ENCODE measurements at regions not wholly inside any gene's neighbourhood (a gene's known extent, or its start where the extent isn't known, plus 50 kb on each side); places are given as distances from the start of the nearest gene placed in this dataset.
A peak's percentile ranks its signal among the peaks of the same experiment; 100 is the strongest.
"Not testable (repeated sequence)": the region's sequence is repeated elsewhere in the genome, so short reads cannot be mapped to it uniquely, and the experiment has no call there.

- H3K79me2 ChIP-seq (ENCODE audit: control insufficient read depth, insufficient read depth, low read length, unreplicated experiment); H2AFZ ChIP-seq (ENCODE audit: low read length, unreplicated experiment); H3K27me3 ChIP-seq (ENCODE audit: insufficient read depth, low read length); H3K4me1 ChIP-seq (ENCODE audit: control insufficient read depth, insufficient read depth, low read length, unreplicated experiment); H3K36me3 ChIP-seq (ENCODE audit: insufficient read depth, low read length); H3K27ac ChIP-seq (ENCODE audit: low read depth, low read length); H3K4me3 ChIP-seq (ENCODE audit: low read depth, low read length): not testable (repeated sequence)
Observed at GRCh38 chr15:30802001-30802400, 101.7 kb upstream of the FAN1 start.

GRCh38 chr15:30803703-30804102 lies 100.0 kb upstream of the FAN1 start:
- not testable (repeated sequence) for H3K27me3 ChIP-seq (ENCODE audit: insufficient read depth, low read length); H3K4me1 ChIP-seq (ENCODE audit: control insufficient read depth, insufficient read depth, low read length, unreplicated experiment); H3K36me3 ChIP-seq (ENCODE audit: insufficient read depth, low read length); H3K4me3 ChIP-seq (ENCODE audit: low read depth, low read length); H3K27ac ChIP-seq (ENCODE audit: low read depth, low read length); H2AFZ ChIP-seq (ENCODE audit: low read length, unreplicated experiment); H3K79me2 ChIP-seq (ENCODE audit: control insufficient read depth, insufficient read depth, low read length, unreplicated experiment)

GRCh38 chr15:30816430-30816829 lies 87.3 kb upstream of the FAN1 start:
- Histone ChIP-seq H3K27ac (ENCODE audit: low read depth, low read length) (no peak overlapping the region), H3K4me1 (ENCODE audit: control insufficient read depth, insufficient read depth, low read length, unreplicated experiment) (no peaks in the 10 kb centered on the region)

GRCh38 chr15:30823068-30823813 lies 80.5 kb upstream of the FAN1 start:
- peak overlapping the region; percentile 57; the same call in 1 of the 2 replicates for H3K27ac ChIP-seq (ENCODE audit: low read depth, low read length)
- peaks cover 11% of the 10 kb centered on the region; the same call in 1 of the 2 replicates for H3K27me3 ChIP-seq (ENCODE audit: insufficient read depth, low read length)
- H3K4me3 ChIP-seq (ENCODE audit: low read depth, low read length): peak overlapping the region; percentile 83
- not testable (repeated sequence) for H3K79me2 ChIP-seq (ENCODE audit: control insufficient read depth, insufficient read depth, low read length, unreplicated experiment); H3K36me3 ChIP-seq (ENCODE audit: insufficient read depth, low read length); H3K4me1 ChIP-seq (ENCODE audit: control insufficient read depth, insufficient read depth, low read length, unreplicated experiment)
- H2AFZ ChIP-seq (ENCODE audit: low read length, unreplicated experiment): peak overlapping the region; percentile 75

More at GRCh38 chr15:30816430-30816829, 87.3 kb upstream of the FAN1 start:
- Histone ChIP-seq H3K79me2 (ENCODE audit: control insufficient read depth, insufficient read depth, low read length, unreplicated experiment) (no peaks in the 10 kb centered on the region), H3K27me3 (ENCODE audit: insufficient read depth, low read length) (peaks cover 7% of the 10 kb centered on the region; the same call in 1 of the 2 replicates), H3K4me3 (ENCODE audit: low read depth, low read length) (no peak overlapping the region), H3K36me3 (ENCODE audit: insufficient read depth, low read length) (no peaks in the 10 kb centered on the region), H2AFZ (ENCODE audit: low read length, unreplicated experiment) (no peak overlapping the region)

- Histone ChIP-seq H2AFZ (ENCODE audit: low read length, unreplicated experiment) (no peak overlapping the region), H3K27me3 (ENCODE audit: insufficient read depth, low read length) (peaks cover 11% of the 10 kb centered on the region; the same call in 1 of the 2 replicates), H3K36me3 (ENCODE audit: insufficient read depth, low read length) (no peaks in the 10 kb centered on the region), H3K4me1 (ENCODE audit: control insufficient read depth, insufficient read depth, low read length, unreplicated experiment) (no peaks in the 10 kb centered on the region), H3K79me2 (ENCODE audit: control insufficient read depth, insufficient read depth, low read length, unreplicated experiment) (no peaks in the 10 kb centered on the region), H3K4me3 (ENCODE audit: low read depth, low read length) (peak overlapping the region; percentile 22; the same call in 1 of the 2 replicates), H3K27ac (ENCODE audit: low read depth, low read length) (no peak overlapping the region)
Observed at GRCh38 chr15:30824518-30825195, 79.1 kb upstream of the FAN1 start.

GRCh38 chr15:30827625-30828303 lies 76.0 kb upstream of the FAN1 start:
- H3K4me3 ChIP-seq (ENCODE audit: low read depth, low read length): no peak overlapping the region
- no peak overlapping the region for H2AFZ ChIP-seq (ENCODE audit: low read length, unreplicated experiment)
- no peak overlapping the region for H3K27ac ChIP-seq (ENCODE audit: low read depth, low read length)
- H3K36me3 ChIP-seq (ENCODE audit: insufficient read depth, low read length): no peaks in the 10 kb centered on the region
- no peaks in the 10 kb centered on the region for H3K27me3 ChIP-seq (ENCODE audit: insufficient read depth, low read length)
- H3K79me2 ChIP-seq (ENCODE audit: control insufficient read depth, insufficient read depth, low read length, unreplicated experiment): no peaks in the 10 kb centered on the region
- no peaks in the 10 kb centered on the region for H3K4me1 ChIP-seq (ENCODE audit: control insufficient read depth, insufficient read depth, low read length, unreplicated experiment)

- H3K4me3 ChIP-seq (ENCODE audit: low read depth, low read length); H3K27me3 ChIP-seq (ENCODE audit: insufficient read depth, low read length); H3K27ac ChIP-seq (ENCODE audit: low read depth, low read length); H3K36me3 ChIP-seq (ENCODE audit: insufficient read depth, low read length); H3K79me2 ChIP-seq (ENCODE audit: control insufficient read depth, insufficient read depth, low read length, unreplicated experiment); H3K4me1 ChIP-seq (ENCODE audit: control insufficient read depth, insufficient read depth, low read length, unreplicated experiment); H2AFZ ChIP-seq (ENCODE audit: low read length, unreplicated experiment): not testable (repeated sequence)
Observed at GRCh38 chr15:30828304-30828639, 75.4 kb upstream of the FAN1 start.

GRCh38 chr15:30830961-30831360 lies 72.8 kb upstream of the FAN1 start:
- no peaks in the 10 kb centered on the region for H3K36me3 ChIP-seq (ENCODE audit: insufficient read depth, low read length)
- no peak overlapping the region for H3K27ac ChIP-seq (ENCODE audit: low read depth, low read length)
- H3K4me1 ChIP-seq (ENCODE audit: control insufficient read depth, insufficient read depth, low read length, unreplicated experiment): no peaks in the 10 kb centered on the region
- H3K27me3 ChIP-seq (ENCODE audit: insufficient read depth, low read length): no peaks in the 10 kb centered on the region
- H2AFZ ChIP-seq (ENCODE audit: low read length, unreplicated experiment): no peak overlapping the region
- no peaks in the 10 kb centered on the region for H3K79me2 ChIP-seq (ENCODE audit: control insufficient read depth, insufficient read depth, low read length, unreplicated experiment)
- H3K4me3 ChIP-seq (ENCODE audit: low read depth, low read length): no peak overlapping the region

GRCh38 chr15:30833379-30833778 lies 70.3 kb upstream of the FAN1 start:
- H2AFZ ChIP-seq (ENCODE audit: low read length, unreplicated experiment); H3K27me3 ChIP-seq (ENCODE audit: insufficient read depth, low read length); H3K79me2 ChIP-seq (ENCODE audit: control insufficient read depth, insufficient read depth, low read length, unreplicated experiment); H3K36me3 ChIP-seq (ENCODE audit: insufficient read depth, low read length); H3K27ac ChIP-seq (ENCODE audit: low read depth, low read length); H3K4me3 ChIP-seq (ENCODE audit: low read depth, low read length); H3K4me1 ChIP-seq (ENCODE audit: control insufficient read depth, insufficient read depth, low read length, unreplicated experiment): not testable (repeated sequence)

- H3K4me1 ChIP-seq (ENCODE audit: control insufficient read depth, insufficient read depth, low read length, unreplicated experiment); H3K79me2 ChIP-seq (ENCODE audit: control insufficient read depth, insufficient read depth, low read length, unreplicated experiment); H3K4me3 ChIP-seq (ENCODE audit: low read depth, low read length); H3K27me3 ChIP-seq (ENCODE audit: insufficient read depth, low read length); H3K27ac ChIP-seq (ENCODE audit: low read depth, low read length); H2AFZ ChIP-seq (ENCODE audit: low read length, unreplicated experiment); H3K36me3 ChIP-seq (ENCODE audit: insufficient read depth, low read length): not testable (repeated sequence)
Observed at GRCh38 chr15:30841639-30842038, 62.1 kb upstream of the FAN1 start.

Measured in ACC112 (cell line).